Calu3 (cell line): ENCODE measurements at regions not wholly inside any gene's neighbourhood (a gene's known extent, or its start where the extent isn't known, plus 50 kb on each side); places are given as distances from the start of the nearest gene placed in this dataset.

Experiments used
- BruUV-seq: library from RNA; stranded (reverse); fragments of 400-500 nt; replicated peaks from 2 replicates; lab custom pipeline; 2021; lab: Mats Ljungman, UMichigan
- CTCF ChIA-PET: fragments of 300-600 bp; sonication (Branson Sonifier 250); formaldehyde crosslinking; loops from one replicate; lab custom pipeline; 2022; ENCODE audit warnings: antibody characterized with exemption; lab: Charles Lee
- DNase-seq: peaks from one replicate; pipeline ENCODE4 v3.0.0; 2022
- H3K27ac Mint-ChIP-seq: one replicate; pipeline ENCODE4 v1.8.0; 2022; ENCODE audit warnings: mixed read lengths; ENCODE audit not compliant: unreplicated experiment
- H3K27me3 Mint-ChIP-seq: one replicate; pipeline ENCODE4 v1.8.0; 2022; ENCODE audit warnings: mixed read lengths; ENCODE audit not compliant: unreplicated experiment
- H3K36me3 Mint-ChIP-seq: one replicate; pipeline ENCODE4 v1.8.0; 2022; ENCODE audit warnings: mild to moderate bottlenecking, moderate library complexity, mixed read lengths; ENCODE audit not compliant: insufficient read depth, unreplicated experiment
- H3K4me1 Mint-ChIP-seq: one replicate; pipeline ENCODE4 v1.8.0; 2022; ENCODE audit warnings: mild to moderate bottlenecking, low read depth, mixed read lengths; ENCODE audit not compliant: unreplicated experiment
- H3K4me3 Mint-ChIP-seq: one replicate; pipeline ENCODE4 v1.8.0; 2022; ENCODE audit warnings: mild to moderate bottlenecking, low read depth, moderate library complexity, mixed read lengths; ENCODE audit not compliant: unreplicated experiment
- H3K9me3 Mint-ChIP-seq: one replicate; pipeline ENCODE4 v1.8.0; 2022; ENCODE audit warnings: low read depth, mixed read lengths; ENCODE audit not compliant: unreplicated experiment
- CTCF ChIP-seq: fragments of 200-600 bp; IDR thresholded peaks from one replicate; pipeline ENCODE4 v1.8.0; 2022; ENCODE audit warnings: antibody characterized with exemption; ENCODE audit not compliant: unreplicated experiment
- intact Hi-C: fragments of 100-400 bp; cut with micrococcal nuclease; formaldehyde crosslinking; loops from one replicate; pipeline ENCODE4 v1.10.0; 2022; ENCODE audit not compliant: unreplicated experiment

- no peak for TF ChIP-seq CTCF
- no peaks in the 10 kb centered on the region for H3K4me1 Mint-ChIP-seq
- peaks cover 3% of the 10 kb centered on the region for H3K9me3 Mint-ChIP-seq
- H3K4me3 Mint-ChIP-seq: no peak overlapping the region
- H3K27me3 Mint-ChIP-seq: no peaks in the 10 kb centered on the region
- no peak for DNase-seq
- H3K27ac Mint-ChIP-seq: no peak overlapping the region
- H3K36me3 Mint-ChIP-seq: no peaks in the 10 kb centered on the region
- CTCF ChIA-PET: no interaction called here
- intact Hi-C loops: no loop called here
- BruUV-seq: no TSS peak
Measured at GRCh38 chr4:129883996-129884395, 788.0 kb downstream of the C4orf33 start.

GRCh38 chr4:129897111-129897510, 801.2 kb downstream of the C4orf33 start:
- no TSS peak for BruUV-seq
- Mint-ChIP-seq H3K4me1 (peaks cover 10% of the 10 kb centered on the region), H3K9me3 (peaks cover 5% of the 10 kb centered on the region), H3K27me3 (no peaks in the 10 kb centered on the region), H3K4me3 (no peak overlapping the region), H3K36me3 (no peaks in the 10 kb centered on the region), H3K27ac (no peak overlapping the region)
- CTCF ChIA-PET: no interaction called here
- intact Hi-C loops: no loop called here
- no peak for DNase-seq
- no peak for TF ChIP-seq CTCF

GRCh38 chr4:129899849-129900248, 803.9 kb downstream of the C4orf33 start:
- CTCF ChIA-PET: no interaction called here
- intact Hi-C loops: no loop called here
- no peaks in the 10 kb centered on the region for H3K36me3 Mint-ChIP-seq
- no peak for TF ChIP-seq CTCF
- no peaks in the 10 kb centered on the region for H3K27me3 Mint-ChIP-seq
- H3K27ac Mint-ChIP-seq: no peak overlapping the region
- no TSS peak for BruUV-seq
- no peak for DNase-seq
- H3K4me1 Mint-ChIP-seq: peaks cover 10% of the 10 kb centered on the region
- H3K9me3 Mint-ChIP-seq: peaks cover 6% of the 10 kb centered on the region
- H3K4me3 Mint-ChIP-seq: no peak overlapping the region

- no peaks in the 10 kb centered on the region for H3K36me3 Mint-ChIP-seq
- no peak for TF ChIP-seq CTCF
- peaks cover 6% of the 10 kb centered on the region for H3K9me3 Mint-ChIP-seq
- intact Hi-C loops: no loop called here
- H3K4me3 Mint-ChIP-seq: no peak overlapping the region
- CTCF ChIA-PET: no interaction called here
- H3K27me3 Mint-ChIP-seq: no peaks in the 10 kb centered on the region
- H3K27ac Mint-ChIP-seq: no peak overlapping the region
- DNase-seq: no peak
- peaks cover 10% of the 10 kb centered on the region for H3K4me1 Mint-ChIP-seq
- no TSS peak for BruUV-seq
Measured at GRCh38 chr4:129900430-129900953, 804.5 kb downstream of the C4orf33 start.
